Lung (tissue), 11 donors: ENCODE measurements at regions not wholly inside any gene's neighbourhood (a gene's known extent, or its start where the extent isn't known, plus 50 kb on each side); places are given as distances from the start of the nearest gene placed in this dataset.

Source experiments
- ATAC-seq: fragments of 200-7000 bp; cut with Tn5 transposase; one replicate; pipeline ENCODE4 v1.9.1; 2020; ENCODE audit warnings: moderate number of reproducible peaks; ENCODE audit not compliant: insufficient read depth, low FRiP score
- DNase-seq, 3 donors: peaks; one replicate each; pipeline ENCODE4 v3.0.0-alpha.2; 2013 to 2017
- H3K27ac ChIP-seq, 2 donors: one replicate each; pipeline ENCODE4 v1.5.1; 2013; ENCODE audit warnings: mild to moderate bottlenecking in 2 of 2, moderate library complexity in 2 of 2, control low read depth in 1 of 2, inconsistent platforms in 1 of 2, low read depth in 1 of 2, low read length in 1 of 2
- H3K27me3 ChIP-seq, 3 donors: one replicate each; pipeline ENCODE4 v1.5.1; 2013; ENCODE audit warnings: low read length in 2 of 3; ENCODE audit not compliant: control insufficient read depth in 3 of 3, insufficient read depth in 3 of 3
- H3K36me3 ChIP-seq, 4 donors: one replicate each; pipeline ENCODE4 v1.5.1; 2013; ENCODE audit warnings: low read length in 4 of 4, mild to moderate bottlenecking in 1 of 4, moderate library complexity in 1 of 4; ENCODE audit not compliant: control insufficient read depth in 4 of 4, insufficient read depth in 4 of 4
- H3K4me1 ChIP-seq, 5 donors: one replicate each; pipeline ENCODE4 v1.5.1; 2013; ENCODE audit warnings: low read length in 5 of 5, mild to moderate bottlenecking in 2 of 5, moderate library complexity in 1 of 5; ENCODE audit not compliant: control insufficient read depth in 5 of 5, insufficient read depth in 5 of 5
- H3K4me3 ChIP-seq: one replicate; pipeline ENCODE4 v1.5.1; 2013; ENCODE audit warnings: mild to moderate bottlenecking, control low read depth, moderate library complexity
- H3K9ac ChIP-seq, 2 donors: one replicate each; pipeline ENCODE4 v1.5.1; 2013; ENCODE audit warnings: low read length in 2 of 2, control low read depth in 1 of 2; ENCODE audit not compliant: insufficient read depth in 1 of 2
- H3K9me3 ChIP-seq, 4 donors: one replicate each; pipeline ENCODE4 v1.5.1; 2013; ENCODE audit warnings: low read length in 3 of 4, mild to moderate bottlenecking in 1 of 4, moderate library complexity in 1 of 4; ENCODE audit not compliant: control insufficient read depth in 4 of 4, insufficient read depth in 3 of 4
- CTCF ChIP-seq: IDR thresholded peaks from 2 replicates; pipeline ENCODE4 v1.5.1; 2012; ENCODE audit warnings: mild to moderate bottlenecking; ENCODE audit errors: control extremely low read depth, extremely low read depth
- WGBS, 2 donors: extraction: QIAGEN DNeasy Blood & Tissue Kit; methylation state at CpG; one replicate each; pipeline ENCODE4 v1.1.7; 2013; 5-methylcytosine and 5-hydroxymethylcytosine counted together
- donor health status: control.
- donor health status: control.
- donor health status: Bipolar disorder and iron deficiency.
- donor health status: healthy.
- donor health status: DM: yes; HTN: yes; CAD: no.

GRCh38 chr6:15961635-15962448 is 167.0 kb upstream of the MYLIP start:
- Histone ChIP-seq H3K36me3 (no peaks in the 10 kb centered on the region), H3K27ac (no peak overlapping the region), H3K4me3 (no peak overlapping the region), H3K9ac (no peak overlapping the region), H3K4me1 (peaks cover 0 to 2% (median 0%) of the 10 kb centered on the region in 5 donors), H3K27me3 (no peaks in the 10 kb centered on the region), H3K9me3 (peaks cover 0 to 3% (median 0%) of the 10 kb centered on the region in 4 donors)
- no peak for ATAC-seq
- DNase-seq, result no peak
- WGBS, 2 donors, result 91 to 93% methylated on average over 3 of the region's 3 CpGs
- no peak for TF ChIP-seq CTCF

GRCh38 chr6:15960740-15961634 is 167.9 kb upstream of the MYLIP start:
- DNase-seq (no peak), ATAC-seq (no peak)
- WGBS, 2 donors, result 68 to 69% methylated on average over 7 of the region's 7 CpGs
- H3K27me3 ChIP-seq, result no peaks in the 10 kb centered on the region
- H3K27ac ChIP-seq, result no peak overlapping the region
- H3K36me3 ChIP-seq, result no peaks in the 10 kb centered on the region
- H3K4me1 ChIP-seq, result peaks cover 0 to 5% (median 0%) of the 10 kb centered on the region in 5 donors
- H3K4me3 ChIP-seq, result no peak overlapping the region
- no peak overlapping the region for H3K9ac ChIP-seq
- TF ChIP-seq CTCF, result no peak
- H3K9me3 ChIP-seq, result peaks cover 0 to 3% (median 0%) of the 10 kb centered on the region in 4 donors

- Histone ChIP-seq H3K27me3 (no peaks in the 10 kb centered on the region), H3K36me3 (no peaks in the 10 kb centered on the region), H3K9me3 (peaks cover 0 to 3% (median 0%) of the 10 kb centered on the region in 4 donors), H3K4me1 (peaks cover 0 to 12% (median 7%) of the 10 kb centered on the region in 5 donors), H3K9ac (no peak overlapping the region), H3K4me3 (no peak overlapping the region), H3K27ac (no peak overlapping the region)
- ATAC-seq (no peak), DNase-seq (no peak)
- TF ChIP-seq CTCF, result no peak
- WGBS, 2 donors, result 90 to 93% methylated on average over 2 of the region's 2 CpGs
Measured at GRCh38 chr6:15957655-15958169, 171.2 kb upstream of the MYLIP start.
